ENCODE measurements at regions not wholly inside any gene's neighbourhood (a gene's known extent, or its start where the extent isn't known, plus 50 kb on each side); places are given as distances from the start of the nearest gene placed in this dataset.
"Not testable (repeated sequence)": the region's sequence is repeated elsewhere in the genome, so short reads cannot be mapped to it uniquely, and the experiment has no call there.

DNA sequence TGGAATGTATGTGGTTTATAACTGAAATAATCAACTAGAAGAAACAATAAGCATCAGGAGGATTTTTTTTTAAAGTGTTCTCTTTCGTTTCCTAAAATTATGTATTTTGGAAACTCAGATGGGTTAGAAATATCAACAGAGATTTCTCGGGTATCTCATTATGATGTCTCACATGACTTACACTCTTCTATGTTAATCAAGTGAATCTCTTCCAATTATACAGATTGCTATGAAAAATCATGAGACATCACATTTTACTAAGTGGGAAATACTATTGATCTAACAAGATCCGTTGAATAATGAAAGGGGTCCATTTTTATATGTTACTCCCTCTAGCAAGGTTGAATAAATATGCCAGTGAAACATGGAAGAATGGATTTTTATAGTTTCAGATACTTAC is 54.7 kb upstream of the NRIP1 start:
- Mint-ChIP-seq H3K4me3 (no peak overlapping the region), H3K4me1 (ENCODE audit: low read depth) (no peaks in the 10 kb centered on the region), H3K27me3 (peaks cover 11% of the 10 kb centered on the region), H3K9me3 (no peaks in the 10 kb centered on the region), H3K27ac (no peak overlapping the region), H3K36me3 (ENCODE audit: low read depth) (no peaks in the 10 kb centered on the region)

DNA sequence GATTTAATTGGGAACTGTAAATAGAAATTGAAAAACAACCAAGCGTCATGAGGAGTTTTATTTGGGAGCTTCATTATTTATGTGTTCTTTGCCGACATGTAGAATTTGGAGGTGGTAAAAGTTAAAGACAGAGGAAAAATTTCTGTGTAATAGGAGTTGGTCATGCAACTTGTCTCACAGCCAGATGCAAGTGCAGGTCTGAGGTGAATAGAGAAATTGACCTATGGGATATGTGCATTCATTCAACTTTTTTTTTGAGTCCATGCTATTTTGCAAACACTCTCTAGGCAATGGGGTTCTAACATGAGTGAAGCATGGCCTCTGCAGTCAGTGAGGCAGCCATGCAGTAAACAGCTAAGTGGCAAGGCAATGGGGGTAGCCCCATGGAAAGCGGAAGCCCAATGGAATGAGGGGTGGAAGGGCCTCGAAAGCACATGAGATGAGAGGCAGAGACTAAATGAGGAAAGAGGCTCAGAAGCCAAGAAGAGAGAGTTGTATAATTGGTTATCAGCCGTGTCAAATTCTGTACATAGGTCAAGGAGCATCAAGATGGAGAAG is 56.4 kb upstream of the NRIP1 start:
- H3K4me3 Mint-ChIP-seq = no peak overlapping the region
- no peak overlapping the region for H3K27ac Mint-ChIP-seq
- peaks cover 13% of the 10 kb centered on the region for H3K27me3 Mint-ChIP-seq
- H3K9me3 Mint-ChIP-seq = no peaks in the 10 kb centered on the region
- no peaks in the 10 kb centered on the region for H3K4me1 Mint-ChIP-seq (ENCODE audit: low read depth)
- no peaks in the 10 kb centered on the region for H3K36me3 Mint-ChIP-seq (ENCODE audit: low read depth)

DNA sequence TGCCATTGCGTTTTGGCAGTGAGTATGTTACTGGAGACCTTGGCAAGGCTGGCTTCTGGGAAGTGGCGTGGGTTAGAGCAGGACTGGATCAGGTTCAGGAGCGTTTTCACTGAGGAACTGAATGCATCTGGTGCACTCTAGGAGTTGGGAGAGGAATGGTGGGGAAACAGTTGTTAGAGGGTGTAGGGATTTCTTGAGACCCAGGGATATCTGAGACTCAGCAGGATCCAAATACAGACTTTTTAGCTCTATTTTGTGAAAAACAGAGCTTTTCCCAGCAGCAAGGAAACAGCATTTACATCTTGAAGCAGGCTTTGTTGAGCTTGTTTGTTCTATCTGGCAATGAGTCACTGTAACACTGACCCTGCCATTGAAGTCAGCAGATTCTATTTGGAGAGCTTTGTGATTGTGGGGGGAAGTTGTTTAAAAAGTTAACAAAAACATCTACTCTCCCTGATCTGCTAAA is 56.9 kb upstream of the NRIP1 start:
- Mint-ChIP-seq H3K27me3 (peaks cover 13% of the 10 kb centered on the region), H3K4me3 (no peak overlapping the region), H3K4me1 (ENCODE audit: low read depth) (no peaks in the 10 kb centered on the region), H3K36me3 (ENCODE audit: low read depth) (no peaks in the 10 kb centered on the region), H3K9me3 (no peaks in the 10 kb centered on the region), H3K27ac (no peak overlapping the region)

DNA sequence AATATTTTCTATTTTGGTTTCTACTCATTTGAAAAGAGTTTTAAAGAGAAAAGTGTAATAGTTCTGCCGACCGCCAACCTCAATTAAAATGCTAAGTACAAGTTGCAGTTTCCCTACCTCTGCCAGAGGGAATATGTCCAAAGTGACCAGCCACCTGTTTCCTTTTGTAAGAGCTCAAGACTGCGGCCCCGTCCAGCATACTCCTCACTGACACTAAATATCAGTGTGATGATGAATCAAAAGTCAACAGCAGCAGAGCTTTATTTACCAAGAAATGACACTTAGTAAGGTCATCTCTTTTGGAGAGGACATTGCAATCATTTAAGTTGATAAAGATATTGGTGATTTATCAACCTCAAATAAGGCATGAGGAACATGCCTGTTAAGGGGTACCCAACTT is 57.4 kb upstream of the NRIP1 start:
- Mint-ChIP-seq H3K36me3 (ENCODE audit: low read depth) (no peaks in the 10 kb centered on the region), H3K27me3 (peaks cover 13% of the 10 kb centered on the region), H3K27ac (no peak overlapping the region), H3K4me3 (no peak overlapping the region), H3K4me1 (ENCODE audit: low read depth) (no peaks in the 10 kb centered on the region), H3K9me3 (no peaks in the 10 kb centered on the region)

DNA sequence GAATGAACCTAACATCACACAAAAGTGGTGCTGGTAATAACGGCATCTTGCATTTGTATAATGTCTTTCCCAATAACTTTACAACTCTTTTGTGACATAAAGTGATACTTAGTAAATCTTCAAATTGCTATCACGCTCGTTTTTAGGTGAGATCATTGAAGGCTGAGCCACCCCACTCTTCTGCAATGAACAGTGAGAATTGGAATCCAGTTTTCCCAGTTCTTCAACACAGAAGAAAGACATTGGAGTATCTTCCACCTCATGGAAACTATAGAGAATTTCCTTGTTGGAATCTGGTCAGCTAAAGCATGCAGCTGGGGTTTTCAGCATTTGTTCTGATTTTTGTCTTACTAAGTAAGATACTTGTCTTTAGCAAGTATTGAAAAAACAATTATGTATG is 59.9 kb upstream of the NRIP1 start:
- H3K4me1 Mint-ChIP-seq (ENCODE audit: low read depth) = peaks cover 8% of the 10 kb centered on the region
- no peaks in the 10 kb centered on the region for H3K9me3 Mint-ChIP-seq
- no peaks in the 10 kb centered on the region for H3K36me3 Mint-ChIP-seq (ENCODE audit: low read depth)
- peaks cover 13% of the 10 kb centered on the region for H3K27me3 Mint-ChIP-seq
- no peak overlapping the region for H3K27ac Mint-ChIP-seq
- no peak overlapping the region for H3K4me3 Mint-ChIP-seq

DNA sequence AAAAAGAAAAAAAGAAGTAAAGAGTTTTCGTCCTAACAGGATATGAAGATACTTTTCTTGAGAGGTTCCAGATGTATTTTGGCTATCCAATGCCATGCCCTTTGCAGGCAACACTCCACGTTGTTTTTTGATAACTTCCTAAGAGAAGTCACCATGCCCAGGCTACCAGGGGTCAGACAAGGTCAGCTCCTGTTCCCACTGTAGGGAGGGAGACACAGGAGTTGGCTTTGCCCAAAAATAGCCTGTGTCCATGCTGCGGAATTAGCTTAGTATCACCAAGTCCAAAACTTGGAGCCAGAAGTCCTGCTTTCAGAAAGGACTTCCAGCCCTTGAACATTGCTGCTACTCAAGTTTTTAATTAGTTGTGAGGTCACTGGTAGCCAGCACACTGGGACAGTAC is 62.1 kb upstream of the NRIP1 start:
- Mint-ChIP-seq H3K36me3 (ENCODE audit: low read depth) (no peaks in the 10 kb centered on the region), H3K4me1 (ENCODE audit: low read depth) (peaks cover 8% of the 10 kb centered on the region), H3K27me3 (peaks cover 3% of the 10 kb centered on the region), H3K4me3 (no peak overlapping the region), H3K9me3 (no peaks in the 10 kb centered on the region), H3K27ac (no peak overlapping the region)

DNA sequence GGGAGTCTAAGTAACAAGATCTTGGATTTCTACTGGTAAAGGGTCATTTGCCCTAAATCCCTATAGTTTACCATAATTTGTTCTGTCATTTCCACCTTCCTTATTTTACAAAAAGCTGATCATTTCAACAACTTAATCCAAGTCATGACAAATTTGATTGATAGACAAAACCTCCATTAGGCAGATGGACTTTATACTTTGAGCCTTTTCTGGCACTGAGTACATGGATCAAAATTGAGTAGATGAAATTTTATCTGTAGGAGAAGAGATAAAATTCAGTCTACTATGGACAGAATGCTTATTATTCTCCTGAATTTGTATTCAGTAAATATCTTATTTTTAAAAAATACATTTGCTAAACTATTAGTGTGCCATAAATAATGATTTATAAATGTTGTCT is 62.6 kb upstream of the NRIP1 start:
- H3K36me3 Mint-ChIP-seq (ENCODE audit: low read depth) = no peaks in the 10 kb centered on the region

DNA sequence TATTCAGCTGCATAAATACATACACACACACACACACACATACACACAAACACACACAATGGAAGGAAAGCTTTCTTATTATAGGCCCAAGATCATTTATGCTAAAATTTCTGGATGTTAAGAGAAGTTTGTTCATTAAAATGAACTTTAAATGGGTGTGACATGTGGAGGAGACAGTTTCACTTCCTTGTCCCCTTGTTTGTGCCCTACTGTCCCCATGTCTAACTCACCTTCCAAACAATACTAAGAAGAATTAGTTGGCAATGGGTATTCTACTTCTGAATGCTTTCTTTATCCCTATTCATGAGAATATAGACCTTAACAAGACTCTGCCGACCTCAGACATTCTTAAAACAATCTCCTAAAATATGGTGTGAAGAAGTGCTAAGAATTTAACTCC is 63.5 kb upstream of the NRIP1 start:
- peaks cover 8% of the 10 kb centered on the region for H3K4me1 Mint-ChIP-seq (ENCODE audit: low read depth)
- no peaks in the 10 kb centered on the region for H3K36me3 Mint-ChIP-seq (ENCODE audit: low read depth)
- peaks cover 3% of the 10 kb centered on the region for H3K27me3 Mint-ChIP-seq
- no peak overlapping the region for H3K4me3 Mint-ChIP-seq
- H3K27ac Mint-ChIP-seq = no peak overlapping the region
- no peaks in the 10 kb centered on the region for H3K9me3 Mint-ChIP-seq

More for the DNA sequence above, 62.6 kb upstream of the NRIP1 start:
- Mint-ChIP-seq H3K4me3 (no peak overlapping the region), H3K27me3 (peaks cover 3% of the 10 kb centered on the region), H3K4me1 (ENCODE audit: low read depth) (peaks cover 8% of the 10 kb centered on the region), H3K27ac (no peak overlapping the region), H3K9me3 (no peaks in the 10 kb centered on the region)

DNA sequence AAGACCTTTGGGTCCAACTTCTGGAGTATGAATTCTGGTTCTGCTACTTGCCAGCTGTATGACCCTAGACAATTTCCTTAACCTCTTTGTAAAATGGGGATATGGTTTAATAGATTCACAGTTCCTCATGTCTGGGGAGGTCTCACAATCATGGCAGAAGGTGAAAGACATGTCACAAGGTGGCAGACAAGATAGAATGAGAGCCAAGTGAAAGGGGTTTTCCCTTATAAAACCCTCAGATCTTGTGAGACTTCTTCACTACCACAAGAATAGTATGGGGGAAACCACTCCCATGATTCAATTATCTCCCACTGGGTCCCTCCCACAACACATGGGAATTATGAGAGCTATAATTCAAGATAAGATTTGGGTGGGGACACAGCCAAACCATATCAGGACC is 63.9 kb upstream of the NRIP1 start:
- H3K4me1 Mint-ChIP-seq (ENCODE audit: low read depth); H3K36me3 Mint-ChIP-seq (ENCODE audit: low read depth); H3K27me3 Mint-ChIP-seq; H3K4me3 Mint-ChIP-seq; H3K27ac Mint-ChIP-seq; H3K9me3 Mint-ChIP-seq: not testable (repeated sequence)

DNA sequence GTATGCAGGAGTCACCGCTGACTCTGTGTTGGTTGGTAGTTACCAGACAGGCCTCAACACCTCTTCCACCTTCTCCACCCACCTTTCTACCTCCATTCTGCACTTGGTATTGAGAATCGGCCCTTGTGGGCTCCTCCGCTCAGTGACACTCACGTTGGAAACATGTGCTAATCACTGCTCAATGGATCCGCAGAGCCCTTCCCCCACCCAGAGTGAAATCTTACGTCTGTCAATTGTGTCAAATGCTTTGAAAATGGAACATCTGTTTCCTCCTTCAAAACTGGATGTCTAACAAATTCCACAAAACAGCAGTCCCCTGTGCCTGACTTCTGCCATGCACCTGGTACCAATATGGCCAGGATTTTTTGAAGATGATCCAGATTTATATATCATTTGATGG is 65.5 kb upstream of the NRIP1 start:
- H3K27me3 Mint-ChIP-seq = no peaks in the 10 kb centered on the region
- no peaks in the 10 kb centered on the region for H3K9me3 Mint-ChIP-seq
- no peaks in the 10 kb centered on the region for H3K36me3 Mint-ChIP-seq (ENCODE audit: low read depth)
- H3K27ac Mint-ChIP-seq = no peak overlapping the region
- H3K4me1 Mint-ChIP-seq (ENCODE audit: low read depth) = peaks cover 8% of the 10 kb centered on the region
- H3K4me3 Mint-ChIP-seq = no peak overlapping the region

DNA sequence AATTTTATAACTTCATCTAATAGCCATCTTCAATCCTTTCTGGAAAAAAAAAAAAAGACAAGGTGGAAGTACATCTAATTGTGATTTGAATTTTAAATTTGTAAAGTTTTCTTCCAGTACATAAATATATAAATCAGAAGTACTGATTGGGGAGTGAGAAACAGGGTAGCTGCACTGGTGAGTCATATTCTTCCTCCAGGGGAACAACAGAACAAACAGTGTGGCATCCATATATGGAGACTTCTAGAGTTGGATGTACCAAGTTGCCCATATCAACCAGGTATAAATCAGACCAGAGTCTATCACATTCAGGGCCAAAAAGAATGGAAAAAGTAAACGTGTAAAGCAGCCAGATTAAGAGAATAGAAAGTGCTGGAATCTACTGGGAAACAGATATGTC is 66.0 kb upstream of the NRIP1 start:
- Mint-ChIP-seq H3K27me3 (no peaks in the 10 kb centered on the region), H3K4me3 (no peak overlapping the region), H3K9me3 (no peaks in the 10 kb centered on the region), H3K4me1 (ENCODE audit: low read depth) (peaks cover 8% of the 10 kb centered on the region), H3K27ac (no peak overlapping the region), H3K36me3 (ENCODE audit: low read depth) (no peaks in the 10 kb centered on the region)

DNA sequence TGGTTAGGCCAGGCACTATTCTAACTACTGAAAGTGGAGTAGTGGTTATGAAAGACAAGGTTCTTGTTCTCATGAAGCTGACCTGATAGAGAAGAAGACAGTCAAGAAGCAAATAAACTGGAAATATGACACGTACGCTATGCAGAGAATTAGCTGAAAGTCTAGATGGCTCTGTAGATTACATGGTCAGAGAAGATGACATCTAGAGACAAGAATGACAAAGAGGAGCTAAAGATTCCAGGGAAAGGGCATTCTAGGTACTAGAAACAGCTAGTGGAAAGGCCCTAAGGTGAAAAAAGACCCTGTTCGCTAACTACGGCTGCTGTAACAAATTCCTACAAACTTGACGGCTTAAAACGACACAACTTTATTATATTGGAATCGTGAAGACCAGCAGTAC is 68.0 kb upstream of the NRIP1 start:
- Mint-ChIP-seq H3K4me3 (no peak overlapping the region), H3K27me3 (peaks cover 2% of the 10 kb centered on the region), H3K36me3 (ENCODE audit: low read depth) (no peaks in the 10 kb centered on the region), H3K9me3 (no peaks in the 10 kb centered on the region), H3K27ac (no peak overlapping the region), H3K4me1 (ENCODE audit: low read depth) (peaks cover 8% of the 10 kb centered on the region)

DNA sequence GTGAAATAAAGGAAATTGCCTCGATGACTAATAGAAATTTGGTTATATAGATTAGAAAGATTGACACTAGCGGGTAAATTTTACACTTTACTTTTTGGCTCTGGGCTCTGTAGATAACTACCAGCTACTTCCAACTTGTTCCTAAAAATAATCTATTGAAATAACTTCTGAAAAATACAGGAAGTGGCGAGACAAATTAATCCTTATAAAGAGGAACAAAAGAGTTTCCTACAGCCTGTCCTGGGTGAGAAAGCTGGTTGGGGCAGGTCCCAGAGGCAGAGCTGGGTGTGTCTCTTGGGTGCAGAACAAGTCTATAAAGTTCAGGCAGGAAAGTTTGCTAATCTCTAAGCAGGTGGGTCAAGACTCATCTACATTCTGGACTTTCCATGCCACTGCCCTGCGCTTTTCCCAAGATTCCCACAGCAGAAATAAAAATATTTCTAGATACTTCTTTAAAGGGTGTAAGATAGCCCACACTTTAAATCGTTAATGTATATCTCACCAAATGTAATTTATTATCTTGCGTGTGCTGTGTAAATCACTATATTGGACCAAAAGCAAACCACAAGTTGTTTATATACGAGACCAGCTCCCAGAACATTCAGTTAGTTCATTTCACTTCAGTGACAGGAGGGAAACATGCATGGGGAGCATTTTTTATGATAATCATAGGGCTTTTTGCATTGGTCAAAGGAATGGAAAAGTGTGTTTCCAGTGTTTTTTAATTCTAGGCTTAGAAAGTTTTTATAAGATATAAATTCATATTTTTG is 70.1 kb upstream of the NRIP1 start:
- Mint-ChIP-seq H3K9me3 (no peaks in the 10 kb centered on the region), H3K4me3 (no peak overlapping the region), H3K27ac (no peak overlapping the region), H3K27me3 (peaks cover 13% of the 10 kb centered on the region), H3K4me1 (ENCODE audit: low read depth) (no peaks in the 10 kb centered on the region), H3K36me3 (ENCODE audit: low read depth) (no peaks in the 10 kb centered on the region)

DNA sequence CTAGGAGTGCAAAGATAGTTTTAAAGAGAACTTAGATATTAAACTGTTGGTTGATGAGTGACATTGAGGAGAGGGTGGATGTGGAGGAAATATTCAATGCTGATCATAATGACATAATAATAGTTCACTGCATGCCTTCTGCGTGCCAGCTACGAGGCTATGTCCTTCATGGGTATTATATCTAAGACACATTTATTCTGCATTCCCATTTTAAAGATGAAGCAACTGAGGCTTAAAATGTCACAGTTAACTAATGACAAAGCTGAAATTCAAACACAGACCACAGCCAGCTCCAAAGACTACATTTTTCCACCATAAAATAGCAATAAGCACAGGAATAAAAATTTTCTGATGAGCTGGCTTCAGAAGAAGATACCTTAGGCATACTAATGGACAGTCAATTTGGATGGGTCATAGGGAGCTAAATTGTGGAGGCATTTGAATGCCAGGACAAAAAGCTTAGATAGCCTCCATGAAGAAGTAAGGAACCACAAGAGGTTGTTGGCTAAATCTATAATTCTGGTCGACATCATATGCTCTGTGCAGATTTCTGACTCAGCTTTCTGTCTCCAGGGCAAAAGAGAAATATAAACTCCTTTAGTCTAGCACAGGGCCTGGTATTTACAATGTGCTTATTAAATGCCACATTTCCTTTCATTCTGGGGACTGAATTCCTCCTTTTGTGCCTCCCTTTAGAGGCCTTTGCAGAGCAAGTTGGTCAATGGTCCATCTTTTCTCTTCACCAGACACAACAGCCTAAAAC is 71.2 kb upstream of the NRIP1 start:
- Mint-ChIP-seq H3K27me3 (peaks cover 16% of the 10 kb centered on the region), H3K27ac (no peak overlapping the region)

DNA sequence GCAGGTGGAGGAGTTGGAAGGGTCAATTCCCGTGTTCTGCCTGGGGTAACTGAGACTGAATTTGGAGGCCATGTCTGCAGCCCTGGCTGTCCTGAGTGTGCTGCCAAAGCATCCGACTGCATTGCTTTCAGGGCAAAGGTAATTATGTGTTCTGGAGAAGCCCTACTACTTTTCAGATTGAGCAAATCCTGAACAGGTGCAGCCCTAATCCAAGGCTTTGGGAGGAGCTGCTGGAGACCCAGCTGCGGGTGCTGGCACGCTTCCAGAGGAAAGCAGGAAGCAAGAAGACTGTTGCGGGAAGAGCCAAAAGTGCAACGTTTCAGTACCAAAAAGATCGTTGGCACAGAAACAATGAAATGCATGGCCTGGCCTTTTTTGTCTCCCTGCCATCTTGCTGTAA is 73.7 kb upstream of the NRIP1 start:
- no peaks in the 10 kb centered on the region for H3K36me3 Mint-ChIP-seq (ENCODE audit: low read depth)
- H3K27me3 Mint-ChIP-seq = peaks cover 16% of the 10 kb centered on the region
- H3K27ac Mint-ChIP-seq = no peak overlapping the region
- H3K4me3 Mint-ChIP-seq = no peak overlapping the region
- H3K9me3 Mint-ChIP-seq = no peaks in the 10 kb centered on the region
- H3K4me1 Mint-ChIP-seq (ENCODE audit: low read depth) = no peaks in the 10 kb centered on the region

More for the DNA sequence above, 71.2 kb upstream of the NRIP1 start:
- Mint-ChIP-seq H3K4me1 (ENCODE audit: low read depth) (no peaks in the 10 kb centered on the region), H3K9me3 (no peaks in the 10 kb centered on the region), H3K4me3 (no peak overlapping the region), H3K36me3 (ENCODE audit: low read depth) (no peaks in the 10 kb centered on the region)
